GM21576 (cell line): ENCODE measurements at regions not wholly inside any gene's neighbourhood (a gene's known extent, or its start where the extent isn't known, plus 50 kb on each side); places are given as distances from the start of the nearest gene placed in this dataset.
"Not testable (repeated sequence)": the region's sequence is repeated elsewhere in the genome, so short reads cannot be mapped to it uniquely, and the experiment has no call there.

ENCODE experiments used
- ATAC-seq: cut with Tn5 transposase; IDR thresholded peaks from one replicate; pipeline ENCODE4 v1.9.1; 2021; ENCODE audit warnings: mild to moderate bottlenecking, moderate library complexity; ENCODE audit not compliant: unreplicated experiment

GRCh38 chr4:126853715-126854114 lies 779.0 kb upstream of the INTU start:
- no peak for ATAC-seq

GRCh38 chr4:126856906-126857305 lies 775.9 kb upstream of the INTU start:
- no peak for ATAC-seq

- no peak for ATAC-seq
These were observed 773.4 kb upstream of the INTU start for GRCh38 chr4:126859314-126859713.

- no peak for ATAC-seq
These were observed 772.9 kb upstream of the INTU start for GRCh38 chr4:126859872-126860271.

DNA sequence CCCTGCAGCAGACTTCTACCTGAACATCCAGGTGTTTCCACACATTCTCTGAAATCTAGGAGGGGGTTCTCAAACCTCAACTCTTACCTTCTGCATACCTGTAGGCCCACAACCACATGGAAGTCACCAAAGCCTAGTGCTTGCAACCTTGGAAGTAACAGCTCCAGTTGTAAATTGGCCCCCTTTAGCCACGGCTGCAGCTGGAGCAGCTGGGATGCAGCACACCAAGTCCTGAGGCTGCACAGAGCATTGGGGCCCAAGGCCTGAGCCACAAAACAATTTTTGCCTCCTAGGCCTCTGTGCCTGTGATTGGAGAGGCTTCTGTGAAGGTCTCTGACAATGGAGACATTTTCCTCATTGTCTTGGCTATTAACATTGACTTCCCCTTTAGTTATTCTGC lies 772.4 kb upstream of the INTU start:
- ATAC-seq = no peak

DNA sequence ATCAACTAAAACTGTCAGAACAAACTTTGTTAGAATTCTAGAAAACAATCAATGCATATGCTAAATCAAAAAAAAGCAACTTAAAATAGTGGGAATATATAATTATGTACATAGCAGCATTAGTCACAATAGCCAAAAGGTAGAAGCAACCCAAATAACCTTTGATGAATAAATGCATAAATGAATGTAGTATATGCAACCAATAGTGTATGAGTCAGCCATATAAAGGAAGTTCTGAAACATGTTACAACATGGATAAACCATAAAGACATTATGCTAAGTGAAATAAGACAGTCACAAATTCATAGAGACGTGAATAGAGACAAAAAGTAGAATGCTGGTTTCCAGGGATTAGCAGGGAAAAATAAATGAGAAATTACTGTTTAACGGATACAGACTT lies 762.8 kb upstream of the INTU start:
- no peak for ATAC-seq

GRCh38 chr4:126871810-126872209 lies 760.9 kb upstream of the INTU start:
- ATAC-seq = no peak

DNA sequence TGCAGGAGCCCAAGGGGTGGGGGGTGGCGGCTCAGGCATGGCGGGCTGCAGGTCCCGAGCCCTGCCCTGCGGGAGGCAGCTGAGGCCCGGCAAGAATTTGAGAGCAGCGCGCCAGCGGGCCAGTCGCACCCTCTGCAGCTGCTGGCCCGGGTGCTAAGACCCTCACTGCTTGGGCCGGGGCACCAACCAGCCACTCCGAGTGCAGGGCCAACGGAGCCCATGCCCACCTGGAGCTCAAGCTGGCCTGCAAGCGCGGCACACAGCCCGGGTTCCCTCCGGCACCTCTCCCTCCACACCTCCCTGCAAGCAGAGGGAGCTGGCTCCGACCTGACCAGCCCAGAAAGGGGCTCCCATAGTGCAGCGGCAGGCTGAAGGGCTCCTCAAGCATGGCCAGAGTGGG lies 758.2 kb upstream of the INTU start:
- ATAC-seq = no peak

DNA sequence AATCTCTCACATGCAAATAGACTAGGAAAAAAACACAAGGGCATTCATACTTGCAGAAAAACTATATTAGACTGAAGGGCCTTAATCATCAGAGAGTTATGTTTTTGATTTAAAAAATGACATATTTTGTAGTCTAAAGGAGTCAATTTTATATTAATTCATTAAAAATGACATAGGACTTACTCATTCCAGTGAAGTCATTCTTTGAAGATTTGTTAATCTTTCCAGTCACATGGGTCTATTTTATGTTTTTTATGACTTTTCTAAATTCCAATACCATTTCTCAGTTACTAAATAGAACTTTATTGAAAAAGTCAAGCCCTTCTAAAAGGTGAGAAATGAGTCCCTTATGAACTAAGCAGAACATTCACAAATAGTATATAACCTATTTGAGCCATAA lies 743.8 kb upstream of the INTU start:
- ATAC-seq = no peak

DNA sequence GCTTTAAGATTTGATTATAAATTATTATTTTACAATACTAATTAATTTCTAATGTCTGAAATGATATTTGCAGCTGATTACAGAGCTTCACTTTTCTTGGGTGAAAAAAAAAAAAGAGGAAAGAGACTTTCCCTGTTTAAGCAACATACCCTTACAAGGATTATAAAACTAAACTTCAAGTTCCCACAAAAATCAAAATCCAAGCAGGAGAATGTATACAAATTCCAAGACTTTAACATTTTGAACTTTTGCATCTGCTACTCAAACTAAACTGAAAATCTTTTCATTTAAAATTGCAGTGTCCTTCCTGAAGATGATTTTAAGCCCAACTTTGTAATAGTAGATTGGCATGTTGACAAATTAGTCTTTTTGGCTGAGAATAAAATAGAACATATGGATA lies 742.4 kb upstream of the INTU start:
- ATAC-seq = no peak

DNA sequence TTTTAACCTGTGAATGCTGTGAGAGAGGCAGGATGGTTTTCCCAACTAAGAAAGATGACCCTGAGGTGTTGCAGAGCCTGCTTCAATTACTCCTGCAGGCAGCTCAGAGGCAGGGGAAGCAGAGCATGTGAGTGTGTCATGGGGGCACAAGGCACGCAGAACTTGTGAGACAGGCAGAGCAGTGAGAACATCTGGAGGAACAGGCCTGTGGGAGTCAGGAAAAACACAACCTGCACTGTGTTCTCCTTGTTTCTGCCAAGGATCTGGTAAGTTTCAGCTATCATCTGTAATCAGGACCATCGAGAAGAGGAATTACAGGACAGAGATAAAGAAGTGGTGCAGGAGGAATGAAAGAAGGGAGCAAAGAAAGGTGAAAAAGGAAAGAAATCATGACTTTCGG lies 741.8 kb upstream of the INTU start:
- ATAC-seq = no peak

DNA sequence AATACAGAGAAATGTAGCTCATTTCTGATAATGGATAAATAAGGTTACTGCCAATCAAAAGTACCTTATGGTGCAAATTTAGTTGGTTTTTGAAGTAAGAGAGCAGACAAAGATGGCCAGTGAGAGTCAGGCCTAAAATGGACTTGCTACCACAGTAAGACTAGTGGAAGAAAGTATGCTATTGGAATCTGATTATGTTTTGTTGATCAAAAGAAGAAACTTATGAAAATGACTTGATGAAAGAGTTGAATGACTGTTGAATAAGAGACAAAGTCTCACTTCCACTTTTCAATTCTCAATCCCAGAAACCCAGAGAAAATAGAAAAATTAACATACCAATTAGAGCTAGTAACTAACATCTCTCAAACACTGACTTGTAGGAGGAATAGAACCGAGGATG lies 737.8 kb upstream of the INTU start:
- no peak for ATAC-seq

DNA sequence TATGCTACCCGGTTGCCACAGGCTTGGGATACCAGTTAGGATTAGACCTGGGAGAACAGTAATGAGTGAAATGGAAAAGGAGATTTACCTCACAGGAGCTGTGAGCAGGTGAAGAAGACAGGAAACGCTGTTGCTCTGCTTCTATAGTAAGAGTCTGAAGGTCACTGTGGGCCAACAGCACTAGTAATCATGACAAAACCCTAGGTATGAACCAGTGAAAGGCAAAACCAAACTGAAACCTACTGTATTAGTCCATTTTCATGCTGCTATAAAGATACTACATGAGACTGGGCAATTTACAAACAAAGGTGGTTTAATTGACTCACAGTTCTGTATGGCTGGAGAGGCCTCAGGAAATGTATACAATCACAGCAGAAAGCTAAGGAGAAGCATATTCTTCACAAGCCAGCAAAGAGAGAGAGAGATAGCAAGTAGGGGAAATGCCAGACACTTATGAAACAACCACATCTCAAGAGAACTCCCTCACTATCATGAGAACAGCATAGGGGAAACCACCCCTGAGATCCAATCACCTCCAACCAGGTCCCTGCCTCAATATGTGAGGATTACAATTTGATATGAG lies 736.7 kb upstream of the INTU start:
- ATAC-seq = no peak

GRCh38 chr4:126897038-126897437 lies 735.7 kb upstream of the INTU start:
- no peak for ATAC-seq

- ATAC-seq = no peak
These were observed 733.9 kb upstream of the INTU start for GRCh38 chr4:126898815-126899214.

- no peak for ATAC-seq
These were observed 733.4 kb upstream of the INTU start for GRCh38 chr4:126899331-126899801.

- ATAC-seq = no peak
These were observed 726.3 kb upstream of the INTU start for GRCh38 chr4:126906466-126906865.

DNA sequence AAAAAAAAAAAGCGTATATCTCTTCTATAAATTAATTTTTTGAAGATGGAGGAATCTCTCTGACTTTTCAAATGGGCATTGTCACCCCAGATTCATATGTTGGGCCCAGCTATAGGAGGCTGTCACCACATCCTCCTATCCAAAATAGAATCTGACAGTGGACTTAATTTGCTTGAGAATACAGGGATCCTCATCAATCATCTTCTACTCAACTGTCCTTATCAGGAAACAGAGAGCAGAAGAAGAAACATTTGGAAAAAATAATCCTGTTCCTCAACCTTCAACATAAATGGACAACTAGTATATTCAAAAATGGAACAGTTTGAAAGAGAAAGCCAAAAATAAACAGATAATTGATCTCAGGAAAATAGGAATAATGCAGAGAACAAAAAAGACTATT lies 725.4 kb upstream of the INTU start:
- ATAC-seq = no peak

GRCh38 chr4:126916049-126916625 lies 716.6 kb upstream of the INTU start:
- ATAC-seq = no peak

- no peak for ATAC-seq
These were observed 716.1 kb upstream of the INTU start for GRCh38 chr4:126916626-126917140.

DNA sequence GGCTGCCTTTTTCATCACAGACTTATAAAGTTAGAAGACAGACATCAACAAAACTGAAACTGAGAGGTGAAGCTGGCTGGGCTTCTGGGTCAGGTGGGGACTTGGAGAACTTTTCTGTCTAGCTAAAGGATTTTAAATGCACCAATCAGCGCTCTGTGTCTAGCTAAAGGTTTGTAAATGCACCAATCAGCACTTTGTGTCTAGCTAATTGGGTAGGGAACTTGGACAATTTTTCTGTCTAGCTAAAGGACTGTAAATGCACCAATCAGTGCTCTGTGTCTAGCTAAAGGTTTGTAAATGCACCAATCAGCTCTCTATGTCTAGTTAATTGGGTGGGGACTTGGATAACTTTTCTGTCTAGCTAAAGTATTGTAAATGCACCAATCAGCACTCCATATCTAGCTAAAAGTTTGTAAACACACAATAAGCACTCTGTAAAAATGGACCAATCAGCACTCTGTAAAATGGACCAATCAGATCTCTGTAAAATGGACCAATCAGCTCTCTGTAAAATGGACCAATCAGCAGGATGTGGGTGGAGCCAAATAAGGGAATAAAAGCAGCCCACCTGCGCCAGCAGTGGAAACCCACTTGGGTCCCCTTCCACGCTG lies 710.3 kb upstream of the INTU start:
- ATAC-seq = not testable (repeated sequence)

DNA sequence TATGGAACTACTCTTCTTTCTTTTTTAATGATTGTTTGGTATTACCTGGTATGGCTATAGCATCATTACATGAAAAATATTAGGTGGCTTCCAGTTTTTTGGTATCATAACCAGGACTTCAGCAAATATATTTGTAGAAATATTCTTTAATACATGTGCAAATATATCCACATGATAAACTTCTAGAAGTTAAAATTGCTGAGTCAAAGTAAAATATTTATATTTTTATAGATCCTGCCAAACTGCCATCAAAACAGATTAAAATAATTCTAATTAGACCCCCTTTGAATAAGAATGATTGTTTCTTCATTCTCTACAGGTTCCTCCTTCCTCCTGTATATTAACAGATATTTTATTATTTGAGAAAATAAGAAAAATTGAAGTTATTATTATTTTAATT lies 708.5 kb upstream of the INTU start:
- ATAC-seq = no peak
